ENCODE measurements at regions not wholly inside any gene's neighbourhood (a gene's known extent, or its start where the extent isn't known, plus 50 kb on each side); places are given as distances from the start of the nearest gene placed in this dataset.
A peak's percentile ranks its signal among the peaks of the same experiment; 100 is the strongest.

DNA sequence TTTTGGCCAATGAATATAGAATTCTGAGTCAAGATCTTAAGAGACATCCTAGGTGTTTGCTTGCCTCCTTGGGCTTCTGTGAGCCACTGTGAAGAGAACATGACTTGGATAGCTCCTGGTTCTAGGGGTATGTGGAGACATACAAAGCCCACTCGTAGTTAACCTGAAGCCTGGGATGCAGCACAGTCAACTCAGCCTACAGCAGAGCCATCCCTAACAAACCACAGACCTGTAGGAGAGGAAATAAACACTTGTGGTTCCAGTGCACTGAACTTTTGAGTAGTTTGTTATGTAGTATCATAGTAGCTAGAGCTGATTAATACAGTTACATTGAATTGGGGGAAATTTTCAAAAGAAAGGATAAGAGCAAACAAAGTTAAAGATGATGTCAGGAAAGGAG lies 474.4 kb upstream of the HSF2 start:
- no peak for TF ChIP-seq CTCF (IDR thresholded peaks at IDR 0.05; ENCODE audit: low read depth, low read length)
- no peak overlapping the region for H3K4me3 ChIP-seq (ENCODE audit: low read depth, low read length)

DNA sequence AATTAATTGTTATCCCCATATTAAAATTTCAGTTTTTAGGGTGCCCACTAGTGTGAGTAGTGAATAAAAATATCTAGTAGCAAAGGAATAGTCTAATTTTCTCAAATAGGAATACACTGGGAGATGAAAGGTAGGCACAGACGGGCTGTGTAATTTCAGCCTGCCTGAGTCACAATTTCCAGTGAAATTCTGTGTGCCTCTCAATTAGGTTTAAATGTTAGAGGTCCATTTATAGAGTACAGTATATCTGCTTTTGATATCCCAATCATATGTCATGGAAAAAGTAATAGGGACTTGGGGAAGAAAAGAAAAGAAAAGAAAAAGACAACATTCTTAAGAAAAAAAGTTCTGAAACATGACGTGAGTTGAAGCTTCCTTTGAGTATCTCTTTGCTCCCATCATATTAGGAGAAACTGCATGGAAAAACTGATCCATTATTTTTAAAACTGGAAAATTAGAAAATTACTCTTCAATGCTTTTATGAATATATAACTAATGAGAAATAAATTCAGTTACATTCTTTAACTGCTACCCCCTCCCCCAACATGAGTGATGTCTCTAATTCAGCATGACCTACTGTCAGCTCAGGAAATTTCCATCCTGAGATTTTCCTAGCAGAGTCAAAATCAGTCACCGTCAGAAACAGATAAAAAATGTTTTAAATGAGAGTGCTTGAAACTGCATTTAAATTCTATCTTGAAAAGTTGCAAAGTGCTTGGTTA lies 473.8 kb upstream of the HSF2 start:
- no peak overlapping the region for H3K4me3 ChIP-seq (ENCODE audit: low read depth, low read length)
- TF ChIP-seq CTCF (IDR thresholded peaks at IDR 0.05; ENCODE audit: low read depth, low read length) = no peak

DNA sequence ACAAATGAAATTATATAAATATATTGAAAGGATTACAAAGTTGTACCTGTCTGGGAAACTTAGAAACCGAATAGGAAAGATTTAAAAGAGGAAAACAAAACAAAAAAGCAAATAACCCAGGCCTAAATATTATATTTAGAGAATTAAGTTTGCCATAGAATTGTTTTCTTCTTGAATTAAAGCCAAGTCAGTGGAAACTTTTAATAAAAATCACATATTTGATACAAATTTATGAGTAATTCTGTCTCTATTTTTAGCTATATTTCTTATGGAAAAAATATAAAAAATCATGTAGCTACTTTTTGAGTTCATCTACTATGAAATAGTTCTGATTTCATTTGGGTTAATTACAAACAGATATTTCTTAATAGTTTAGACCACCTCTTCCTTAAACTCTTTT lies 470.2 kb upstream of the HSF2 start:
- no peak overlapping the region for H3K4me3 ChIP-seq (ENCODE audit: low read depth, low read length)
- TF ChIP-seq CTCF (IDR thresholded peaks at IDR 0.05; ENCODE audit: low read depth, low read length) = no peak

DNA sequence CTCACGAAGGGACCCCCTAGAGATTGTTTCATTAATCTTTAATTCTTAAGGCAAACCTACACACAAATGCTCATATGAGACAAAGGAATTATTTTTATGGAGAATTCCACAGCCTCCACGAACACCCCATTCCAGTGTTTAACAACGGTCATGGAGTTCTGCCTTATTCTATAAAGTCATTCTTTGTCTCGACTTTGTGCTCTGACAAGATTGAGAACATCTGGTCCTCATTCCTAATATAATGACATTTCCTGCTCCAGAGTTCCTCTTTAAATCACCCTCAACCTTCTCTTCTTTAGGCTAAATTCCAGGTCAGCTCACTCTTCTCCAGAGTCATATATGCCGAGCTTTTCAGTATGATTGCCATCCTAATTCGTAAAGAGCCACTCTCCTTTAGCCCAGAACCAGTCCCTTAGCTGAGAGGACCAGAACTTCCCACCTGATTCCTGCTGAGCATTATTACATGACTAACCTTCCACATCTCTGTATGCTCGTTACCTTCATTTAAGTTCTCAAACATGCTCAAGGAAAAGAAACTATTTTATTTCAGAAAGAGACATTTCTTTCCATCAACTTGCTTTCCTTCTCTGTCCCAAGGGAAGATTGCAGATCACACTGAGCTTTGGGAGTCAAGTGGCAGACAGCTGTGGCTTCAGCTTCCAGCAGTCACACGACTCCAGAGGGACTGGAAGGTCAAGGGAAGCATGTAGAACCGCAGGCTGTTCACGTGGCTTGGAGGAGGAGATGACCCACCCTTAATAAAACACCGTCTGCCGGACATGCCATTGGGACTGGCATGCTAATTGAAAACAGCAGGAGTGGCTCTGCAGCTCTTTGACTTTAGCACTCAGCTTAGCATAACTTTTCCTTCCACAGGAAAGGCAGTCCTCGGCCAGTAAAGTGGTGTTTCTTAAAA lies 467.1 kb upstream of the HSF2 start:
- TF ChIP-seq CTCF (IDR thresholded peaks at IDR 0.05; ENCODE audit: low read depth, low read length) = no peak
- H3K4me3 ChIP-seq (ENCODE audit: low read depth, low read length) = 0 out of 2 replicates have a peak overlapping the region, but pooled peaks have one; percentile 13

DNA sequence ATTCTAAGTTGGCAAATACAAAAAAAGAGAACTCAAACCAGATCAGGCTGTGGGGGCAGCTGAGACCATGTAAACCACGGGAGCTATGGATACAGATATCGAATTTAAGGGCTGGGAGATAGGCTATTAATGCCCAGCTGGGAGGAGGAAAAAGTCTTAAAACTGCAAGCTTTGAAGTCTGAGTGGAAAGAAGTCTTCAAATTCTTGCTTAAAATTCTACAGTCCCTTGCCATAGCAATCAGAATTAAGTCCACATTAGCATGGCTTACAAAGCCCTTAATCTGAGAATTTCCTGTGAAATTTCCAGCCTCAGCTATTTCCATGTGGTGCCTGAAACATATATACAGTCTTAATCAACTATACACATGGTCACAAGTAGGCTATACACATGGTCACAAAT lies 465.0 kb upstream of the HSF2 start:
- H3K4me3 ChIP-seq (ENCODE audit: low read depth, low read length) = no peak overlapping the region
- no peak for TF ChIP-seq CTCF (IDR thresholded peaks at IDR 0.05; ENCODE audit: low read depth, low read length)

- H3K4me3 ChIP-seq (ENCODE audit: low read depth, low read length) = no peak overlapping the region
- no peak for TF ChIP-seq CTCF (IDR thresholded peaks at IDR 0.05; ENCODE audit: low read depth, low read length)
Measured at GRCh38 chr6:121940728-121941127, 458.7 kb upstream of the HSF2 start.

- no peak for TF ChIP-seq CTCF (IDR thresholded peaks at IDR 0.05; ENCODE audit: low read depth, low read length)
- no peak overlapping the region for H3K4me3 ChIP-seq (ENCODE audit: low read depth, low read length)
Measured at GRCh38 chr6:121944354-121944753, 455.1 kb upstream of the HSF2 start.

All from WI38 (cell line).